Fibroblast of gingiva (primary cell): ENCODE measurements at regions not wholly inside any gene's neighbourhood (a gene's known extent, or its start where the extent isn't known, plus 50 kb on each side); places are given as distances from the start of the nearest gene placed in this dataset.

ENCODE experiments used
- DNase-seq: peaks from one replicate; pipeline ENCODE4 v3.0.0-alpha.2; 2011; ENCODE audit warnings: low read depth

DNA sequence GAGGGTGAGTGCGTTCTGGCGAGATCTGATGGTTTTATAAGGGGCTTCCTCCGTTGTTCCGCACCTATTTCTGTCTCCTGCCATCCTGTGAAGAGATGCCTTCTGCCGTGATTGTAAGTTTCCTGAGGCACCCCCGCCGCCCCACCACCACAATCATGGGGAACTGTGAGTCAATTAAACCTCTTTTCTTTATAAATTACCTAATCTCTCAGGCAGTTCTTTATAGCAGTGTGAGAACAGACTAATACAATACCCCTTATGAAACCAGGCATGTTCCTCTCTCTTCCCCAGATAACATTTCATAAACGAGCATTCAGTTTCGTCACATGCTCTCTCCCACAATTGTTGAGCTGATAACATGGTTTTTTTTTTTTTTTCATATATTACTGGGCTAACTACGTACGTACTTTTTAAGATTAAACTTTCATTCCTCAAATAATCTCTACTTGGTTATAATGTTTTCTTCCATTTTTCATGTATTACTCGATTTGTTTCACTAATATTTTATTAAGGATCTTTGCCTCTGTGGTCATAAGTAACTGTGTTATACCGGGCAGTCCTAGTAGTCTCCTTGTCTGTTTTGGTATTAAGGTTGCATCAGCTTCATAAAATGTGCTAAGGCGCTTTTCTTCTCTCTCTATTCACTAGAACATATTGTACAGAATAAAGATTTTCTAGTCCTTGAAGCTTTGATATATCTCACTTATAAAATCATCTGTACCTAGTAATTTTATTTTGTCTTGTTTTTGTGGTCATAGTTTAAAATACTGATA is 64.9 kb upstream of the MVB12B start:
- no peak for DNase-seq

DNA sequence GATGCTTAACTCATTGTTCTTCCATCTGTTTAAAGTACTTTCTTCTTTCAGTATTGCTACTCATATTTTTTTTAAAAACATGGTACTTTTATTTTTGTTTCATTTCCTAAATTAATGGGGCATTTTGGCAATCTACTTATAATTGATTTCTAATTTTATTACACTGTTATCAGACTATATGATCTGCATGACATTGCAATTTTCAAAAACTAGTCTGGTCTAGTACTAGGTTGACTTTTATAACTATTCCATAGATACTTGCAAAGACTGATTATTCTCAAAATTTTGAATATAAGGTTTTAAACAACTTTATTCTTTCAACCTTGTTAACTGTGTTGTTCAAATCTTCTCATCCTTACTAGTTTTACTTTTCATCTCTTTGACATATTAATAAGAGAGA is 63.9 kb upstream of the MVB12B start:
- DNase-seq, result no peak

DNA sequence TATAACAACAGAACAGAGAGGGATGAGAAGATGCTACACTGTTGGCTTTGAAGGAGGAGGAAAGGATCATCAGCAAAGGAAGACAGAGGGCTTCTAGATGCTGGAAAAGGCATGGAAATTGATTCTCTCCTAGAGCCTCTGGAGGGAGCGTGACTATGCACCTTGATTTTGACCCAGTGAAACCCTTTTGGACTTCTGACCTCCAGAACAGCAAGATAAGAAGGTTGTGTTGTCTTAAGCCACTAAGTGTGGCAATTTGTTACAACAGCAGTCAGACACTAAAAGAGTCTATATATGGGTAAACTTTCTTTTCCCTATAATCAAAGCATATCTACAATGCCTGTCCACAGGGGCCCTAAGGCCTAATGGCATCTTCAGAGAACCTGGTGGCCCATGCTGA is 56.1 kb upstream of the MVB12B start:
- no peak for DNase-seq

DNA sequence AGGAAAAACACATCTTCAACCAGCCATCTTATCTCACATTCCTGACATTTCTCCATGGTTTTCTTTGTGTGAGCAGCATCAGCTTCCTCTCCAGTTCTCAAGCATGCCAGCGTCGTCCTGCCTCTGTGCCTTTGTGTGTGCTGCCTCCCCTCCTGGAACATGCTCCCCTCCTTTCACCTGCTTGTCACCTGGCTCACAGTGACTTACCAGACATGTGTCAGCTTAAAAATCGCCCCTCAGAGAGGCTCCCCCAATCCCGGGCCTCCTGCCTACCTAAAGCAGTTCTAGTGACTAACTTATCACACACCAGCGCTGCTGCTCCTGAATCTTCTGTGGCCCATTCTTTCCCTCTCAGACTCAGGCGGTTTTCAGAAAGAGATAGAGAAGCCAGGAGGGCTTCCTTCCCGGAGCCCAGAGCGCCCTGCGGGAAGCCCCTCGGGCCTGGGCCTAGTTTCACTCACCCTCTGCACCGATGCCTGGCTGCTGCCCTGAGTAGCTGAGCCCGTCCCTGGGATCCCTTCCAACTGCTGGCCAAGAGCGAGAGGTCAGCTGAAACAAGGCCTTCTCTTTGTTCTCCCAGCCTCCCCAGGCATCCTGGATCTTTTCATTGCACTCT is 51.1 kb upstream of the MVB12B start:
- DNase-seq, result no peak

DNA sequence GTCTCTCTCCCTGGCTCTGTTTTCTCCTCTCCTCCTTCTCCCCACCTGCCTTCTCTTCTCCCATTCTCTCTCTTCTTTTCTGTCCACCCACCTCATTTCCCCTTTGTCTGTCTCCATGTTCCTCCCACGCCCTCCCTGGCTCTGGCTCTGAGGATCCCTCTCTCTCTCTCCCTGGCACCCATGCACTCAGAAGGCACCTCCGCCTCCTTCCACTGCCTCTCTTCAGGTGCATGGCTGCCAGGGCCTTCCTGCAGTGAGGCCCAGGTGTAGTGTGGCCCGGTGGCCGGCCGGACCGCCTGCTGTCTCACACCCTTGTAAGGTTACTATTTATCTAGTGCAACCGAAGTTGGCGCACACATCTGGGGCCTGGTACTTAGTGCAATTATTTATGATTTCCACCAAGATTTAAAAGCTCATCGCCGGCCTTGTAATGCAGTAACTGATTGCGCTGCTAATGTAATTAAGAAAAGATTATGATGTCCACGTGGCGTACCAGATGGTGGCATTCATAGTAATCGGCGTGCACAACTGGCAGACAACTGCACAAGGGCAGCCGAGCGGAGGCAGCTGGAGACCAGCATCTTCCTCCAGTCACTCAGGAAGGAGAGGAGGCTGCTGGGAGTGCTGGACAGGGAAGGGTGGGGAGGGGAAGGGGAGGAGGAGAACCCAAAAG is 50.4 kb upstream of the MVB12B start:
- no peak for DNase-seq
